ENCODE measurements at regions not wholly inside any gene's neighbourhood (a gene's known extent, or its start where the extent isn't known, plus 50 kb on each side); places are given as distances from the start of the nearest gene placed in this dataset.

GRCh38 chr2:6181926-6182325, 489.7 kb downstream of the SOX11 start:
- TF ChIP-seq POLR2A (IDR thresholded peaks at IDR 0.05), result no peak
- TF ChIP-seq CTCF (IDR thresholded peaks at IDR 0.05 in 4 of 5, conservative IDR thresholded peaks at IDR 0.05 in 1 of 5), result no peak

Data from gastrocnemius medialis (tissue), 4 donors.